Hindlimb muscle (tissue), 1 donor: ENCODE measurements at regions not wholly inside any gene's neighbourhood (a gene's known extent, or its start where the extent isn't known, plus 50 kb on each side); places are given as distances from the start of the nearest gene placed in this dataset.

ENCODE experiments used
- DNase-seq: peaks from one replicate; pipeline ENCODE4 v3.0.0-alpha.2; 2013

DNA sequence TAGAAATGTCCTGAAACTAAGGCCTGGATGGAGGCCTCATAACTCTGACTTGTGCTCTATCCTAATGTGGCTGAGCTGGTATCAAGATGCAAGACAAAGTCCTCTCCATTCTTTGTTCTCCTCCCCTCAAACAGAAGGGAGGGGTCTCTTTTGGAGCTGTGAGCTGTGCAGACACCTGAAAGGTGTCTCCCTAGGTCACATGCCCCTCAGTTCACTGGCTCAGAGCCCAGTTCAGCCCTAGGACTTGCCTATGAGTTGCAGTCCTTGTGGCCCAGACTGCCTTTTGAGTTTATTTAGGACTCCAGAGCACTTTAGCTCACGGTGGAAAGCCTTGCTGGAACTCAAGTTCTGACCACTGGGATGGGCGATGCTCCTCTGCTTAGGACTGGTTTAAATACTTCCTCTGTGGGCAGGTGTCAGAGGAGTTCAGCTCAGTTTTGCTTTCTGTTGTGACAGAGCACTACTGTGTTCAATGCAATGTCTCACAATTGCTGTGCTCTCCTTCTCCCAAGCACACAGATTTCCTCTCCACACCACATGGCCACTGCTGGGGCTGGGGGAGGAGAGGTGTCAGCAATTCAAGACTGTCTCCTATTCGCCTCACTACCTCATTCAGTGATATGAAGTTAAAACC, 84.8 kb upstream of the ZNF827 start:
- DNase-seq = no peak

DNA sequence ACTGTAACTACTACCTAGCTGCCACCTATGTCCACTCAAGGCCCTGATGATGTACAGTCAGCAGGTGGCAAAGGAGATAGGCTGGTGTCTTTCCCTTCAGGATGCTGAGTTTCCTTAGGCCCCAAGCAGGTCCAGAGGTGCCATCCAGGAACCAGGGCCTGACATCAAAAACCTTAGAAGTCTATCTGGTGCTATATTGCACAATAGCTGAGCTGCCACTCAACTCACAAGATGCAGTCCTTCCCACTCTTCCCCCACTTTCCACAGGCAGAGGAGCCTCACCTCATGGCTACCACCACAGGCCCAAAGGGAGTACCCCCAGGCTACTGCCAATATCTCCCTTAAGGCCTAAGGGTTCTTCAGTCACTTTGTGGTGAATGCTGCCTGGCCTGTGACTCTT, 83.9 kb upstream of the ZNF827 start:
- DNase-seq = no peak

DNA sequence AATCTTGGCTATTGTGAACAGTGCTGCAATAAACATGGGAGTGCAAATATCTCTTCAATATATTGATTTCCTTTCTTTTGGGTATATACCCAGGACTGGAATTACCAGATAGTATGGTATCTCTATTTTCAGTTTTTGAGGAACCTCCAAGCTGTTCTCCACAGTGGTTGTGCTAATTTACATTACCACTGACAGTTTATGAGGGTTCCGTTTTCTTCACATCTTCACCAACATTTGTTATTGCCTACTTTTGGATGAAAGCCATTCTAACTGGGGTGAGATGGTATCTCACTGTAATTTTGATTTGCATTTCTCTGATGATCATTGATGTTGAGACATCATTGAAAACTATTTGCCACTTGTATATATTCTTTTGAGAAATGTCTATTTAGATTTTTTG, 79.6 kb upstream of the ZNF827 start:
- no peak for DNase-seq

DNA sequence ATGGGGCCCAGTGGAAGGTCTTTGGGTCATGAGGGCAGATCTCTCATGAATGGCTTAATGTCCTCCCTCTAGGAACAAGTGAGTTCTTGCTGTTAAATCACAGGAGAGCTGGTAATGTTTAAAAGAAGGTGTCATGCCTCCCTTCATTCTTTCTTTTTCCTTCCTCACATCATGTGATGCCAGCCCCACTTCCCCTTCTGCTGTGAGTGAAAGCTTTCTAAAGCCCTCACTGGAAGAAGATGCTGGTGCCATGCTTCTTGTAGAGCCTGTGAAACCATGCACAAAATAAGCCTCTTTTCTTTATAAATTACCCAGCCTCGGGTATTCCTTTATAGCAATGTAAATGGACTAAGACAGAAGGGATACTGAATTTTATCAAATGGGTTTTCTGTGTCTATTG, 66.1 kb upstream of the ZNF827 start:
- DNase-seq = no peak

DNA sequence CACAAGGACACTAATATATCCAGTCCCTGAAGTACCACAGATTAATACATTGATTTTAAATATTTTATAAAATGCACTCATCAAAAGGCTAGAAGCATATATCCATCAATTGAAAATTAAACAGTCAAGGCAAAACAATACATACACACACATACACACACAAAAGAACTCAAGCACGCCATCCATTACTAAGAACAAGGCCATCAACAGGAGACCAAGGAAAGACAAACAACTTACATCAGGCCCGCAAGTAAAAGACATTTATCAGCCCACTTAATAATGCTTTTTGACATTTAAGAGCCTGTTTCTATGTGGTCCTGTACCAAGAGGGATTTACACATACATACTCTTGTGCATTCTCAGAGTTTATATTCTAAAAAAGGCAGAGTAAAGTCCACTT, 50.0 kb upstream of the ZNF827 start:
- no peak for DNase-seq
